ENCODE measurements at regions not wholly inside any gene's neighbourhood (a gene's known extent, or its start where the extent isn't known, plus 50 kb on each side); places are given as distances from the start of the nearest gene placed in this dataset.

- TF ChIP-seq CTCF (IDR thresholded peaks at IDR 0.05), result no peak
- TF ChIP-seq POLR2AphosphoS5 (IDR thresholded peaks at IDR 0.05; ENCODE audit: insufficient read depth in 1 of 2, low read depth in 1 of 2), result no peak
Observed at GRCh38 chr18:75931079-75931478, 503.6 kb upstream of the SMIM21 start.
